HEK293 (cell line): ENCODE measurements at regions not wholly inside any gene's neighbourhood (a gene's known extent, or its start where the extent isn't known, plus 50 kb on each side); places are given as distances from the start of the nearest gene placed in this dataset.
"Not testable (repeated sequence)": the region's sequence is repeated elsewhere in the genome, so short reads cannot be mapped to it uniquely, and the experiment has no call there.

ENCODE experiments used
- CTCF ChIA-PET: fragments of 350-600 bp; formaldehyde crosslinking; extraction: SDS; loops from one replicate; lab custom pipeline; 2021; ENCODE audit warnings: antibody characterized with exemption; lab: Yijun Ruan, JAX
- POLR2A ChIA-PET: fragments of 300-600 bp; formaldehyde crosslinking; extraction: SDS; loops from one replicate; lab custom pipeline; 2020; ENCODE audit warnings: antibody characterized with exemption, inconsistent platforms; lab: Yijun Ruan, JAX
- H3K27ac ChIP-seq: fragments of 200-500 bp; sonication (Bioruptor generic); 2 replicates; pipeline ENCODE4 v1.5.1; 2014; ENCODE audit warnings: low read depth, low read length, control low read depth, inconsistent platforms; ENCODE audit errors: extremely low read depth
- H3K36me3 ChIP-seq, 2 experiments: fragments of 200-500 bp in 1 of 2; sonication (Bioruptor generic) in 1 of 2; 1 replicate in 1 of 2; 2 replicates in 1 of 2; pipeline ENCODE4 v1.5.1; 2014 to 2017; ENCODE audit warnings: inconsistent platforms in 2 of 2, low read length in 2 of 2; ENCODE audit not compliant: control insufficient read depth in 2 of 2, insufficient read depth in 1 of 2
- H3K4me1 ChIP-seq: fragments of 200-500 bp; sonication (Bioruptor generic); 2 replicates; pipeline ENCODE4 v1.5.1; 2014; ENCODE audit warnings: mild to moderate bottlenecking, low read length, inconsistent platforms; ENCODE audit not compliant: control insufficient read depth, insufficient read depth
- H3K4me3 ChIP-seq: 2 replicates; pipeline ENCODE4 v1.5.1; 2011; ENCODE audit warnings: low read depth, mild to moderate bottlenecking, control low read depth, low read length, moderate library complexity
- H3K9me3 ChIP-seq: fragments of 200-500 bp; sonication (Bioruptor generic); 2 replicates; pipeline ENCODE4 v1.5.1; 2014; ENCODE audit warnings: low read depth, low read length, inconsistent platforms; ENCODE audit not compliant: control insufficient read depth, insufficient read depth
- GLI4 ChIP-seq: fragments of 450-650 bp; formaldehyde crosslinking; IDR thresholded peaks from 2 replicates; pipeline ENCODE4 v1.5.1; 2016; ENCODE audit warnings: missing biosample characterization, missing genetic modification characterization
- GLIS1 ChIP-seq: fragments of 450-650 bp; formaldehyde crosslinking; IDR thresholded peaks from 2 replicates; pipeline ENCODE4 v1.5.1; 2016; ENCODE audit warnings: missing biosample characterization, missing genetic modification characterization
- HOXC10 ChIP-seq: sonication (generic); formaldehyde crosslinking; IDR thresholded peaks from 2 replicates; pipeline ENCODE4 v1.8.1; 2023; ENCODE audit warnings: mild to moderate bottlenecking, missing genetic modification reagents
- PRDM1 ChIP-seq: fragments of 450-650 bp; formaldehyde crosslinking; IDR thresholded peaks from 2 replicates; pipeline ENCODE4; 2016; ENCODE audit warnings: missing biosample characterization, missing genetic modification characterization
- PRDM10 ChIP-seq: fragments of 450-650 bp; formaldehyde crosslinking; IDR thresholded peaks from 2 replicates; pipeline ENCODE4 v1.5.1; 2016; ENCODE audit warnings: missing biosample characterization, missing genetic modification characterization
- YY2 ChIP-seq: fragments of 450-650 bp; formaldehyde crosslinking; IDR thresholded peaks from 2 replicates; pipeline ENCODE4 v1.5.1; 2016; ENCODE audit warnings: missing biosample characterization, missing genetic modification characterization
- ZEB2 ChIP-seq: fragments of 450-650 bp; formaldehyde crosslinking; IDR thresholded peaks from 2 replicates; pipeline ENCODE4 v1.5.1; 2016; ENCODE audit warnings: missing biosample characterization, missing genetic modification characterization
- ZFHX2 ChIP-seq: fragments of 450-650 bp; formaldehyde crosslinking; conservative IDR thresholded peaks from 2 replicates; pipeline ENCODE4 v1.5.1; 2016; ENCODE audit warnings: missing biosample characterization, missing genetic modification characterization
- ZNF121 ChIP-seq: fragments of 450-650 bp; formaldehyde crosslinking; IDR thresholded peaks from 2 replicates; pipeline ENCODE4 v1.5.1; 2016; ENCODE audit warnings: missing biosample characterization, missing genetic modification characterization
- ZNF221 ChIP-seq: fragments of 450-650 bp; formaldehyde crosslinking; IDR thresholded peaks from 2 replicates; pipeline ENCODE4 v1.5.1; 2017; ENCODE audit warnings: missing biosample characterization, missing genetic modification characterization, borderline replicate concordance
- ZNF24 ChIP-seq: fragments of 450-650 bp; formaldehyde crosslinking; IDR thresholded peaks from 2 replicates; pipeline ENCODE4 v1.5.1; 2016; ENCODE audit warnings: missing biosample characterization, missing genetic modification characterization
- ZNF341 ChIP-seq: fragments of 450-650 bp; formaldehyde crosslinking; IDR thresholded peaks from 2 replicates; pipeline ENCODE4; 2016; ENCODE audit warnings: low read depth, missing biosample characterization, missing genetic modification characterization
- ZNF398 ChIP-seq: fragments of 450-650 bp; formaldehyde crosslinking; IDR thresholded peaks from 2 replicates; pipeline ENCODE4 v1.5.1; 2017; ENCODE audit warnings: missing biosample characterization, missing genetic modification characterization
- ZNF426 ChIP-seq: fragments of 450-650 bp; formaldehyde crosslinking; IDR thresholded peaks from 2 replicates; pipeline ENCODE4 v1.5.1; 2017; ENCODE audit warnings: missing biosample characterization, missing genetic modification characterization, mild to moderate bottlenecking, inconsistent platforms, moderate library complexity
- ZNF488 ChIP-seq: fragments of 450-650 bp; formaldehyde crosslinking; IDR thresholded peaks from 2 replicates; pipeline ENCODE4 v1.5.1; 2016; ENCODE audit warnings: missing biosample characterization, missing genetic modification characterization
- ZNF660 ChIP-seq: fragments of 450-650 bp; IDR thresholded peaks from 2 replicates; pipeline ENCODE4 v1.5.1; 2018; ENCODE audit warnings: missing biosample characterization, mild to moderate bottlenecking, missing genetic modification characterization
- ZNF670 ChIP-seq: fragments of 450-650 bp; formaldehyde crosslinking; IDR thresholded peaks from 2 replicates; pipeline ENCODE4 v1.5.1; 2016; ENCODE audit warnings: missing biosample characterization, missing genetic modification characterization, low read depth
- ZNF747 ChIP-seq: fragments of 450-650 bp; formaldehyde crosslinking; IDR thresholded peaks from 2 replicates; pipeline ENCODE4 v1.5.1; 2016; ENCODE audit warnings: missing biosample characterization, missing genetic modification characterization
- ZNF837 ChIP-seq: fragments of 450-650 bp; formaldehyde crosslinking; IDR thresholded peaks from 2 replicates; pipeline ENCODE4 v1.5.1; 2016; ENCODE audit warnings: missing biosample characterization, missing genetic modification characterization
- TF ChIP-seq, protein P1 (sequence below): fragments of 450-650 bp; formaldehyde crosslinking; IDR thresholded peaks from 2 replicates; pipeline ENCODE4 v1.5.1; 2016; ENCODE audit warnings: missing biosample characterization, missing genetic modification characterization

- Histone ChIP-seq H3K4me3 (no peak overlapping the region), H3K36me3 (no peaks in the 10 kb centered on the region), H3K9me3 (no peaks in the 10 kb centered on the region)
- POLR2A ChIA-PET: no interaction called here
- TF ChIP-seq ZNF341 (tag by site-specific recombination): no peak
- TF ChIP-seq GLI4: no peak
- no peak for TF ChIP-seq YY2 (tag by site-specific recombination)
- no peak for TF ChIP-seq ZNF488 (tag by site-specific recombination)
- no peak for TF ChIP-seq ZNF121 (tag by site-specific recombination)
- no peak for TF ChIP-seq ZNF747 (tag by site-specific recombination)
- no peak for TF ChIP-seq ZFHX2 (tag by site-specific recombination)
- TF ChIP-seq ZNF837 (tag by site-specific recombination): no peak
- no peak for TF ChIP-seq GLIS1 (tag by site-specific recombination)
- TF ChIP-seq ZNF24 (tag by site-specific recombination): no peak
- TF ChIP-seq ZEB2 (tag by site-specific recombination): no peak
- no peak for TF ChIP-seq ZNF670 (tag by site-specific recombination)
- TF ChIP-seq HOXC10 (CRISPR knock-in tag): no peak
- TF ChIP-seq PRDM1 (tag by site-specific recombination): no peak
- TF ChIP-seq ZNF398 (tag by site-specific recombination): no peak
- TF ChIP-seq, protein P1, sequence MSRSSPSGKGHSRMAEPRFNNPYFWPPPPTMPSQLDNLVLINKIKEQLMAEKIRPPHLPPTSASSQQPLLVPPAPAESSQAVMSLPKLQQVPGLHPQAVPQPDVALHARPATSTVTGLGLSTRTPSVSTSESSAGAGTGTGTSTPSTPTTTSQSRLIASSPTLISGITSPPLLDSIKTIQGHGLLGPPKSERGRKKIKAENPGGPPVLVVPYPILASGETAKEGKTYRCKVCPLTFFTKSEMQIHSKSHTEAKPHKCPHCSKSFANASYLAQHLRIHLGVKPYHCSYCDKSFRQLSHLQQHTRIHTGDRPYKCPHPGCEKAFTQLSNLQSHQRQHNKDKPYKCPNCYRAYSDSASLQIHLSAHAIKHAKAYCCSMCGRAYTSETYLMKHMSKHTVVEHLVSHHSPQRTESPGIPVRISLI (tag by site-specific recombination): no peak
- TF ChIP-seq ZNF426 (tag by site-specific recombination): no peak
- TF ChIP-seq PRDM10 (tag by site-specific recombination): no peak
- no peak for TF ChIP-seq ZNF660 (tag by site-specific recombination)
- TF ChIP-seq ZNF221: no peak
- TF ChIP-seq, all 188 proteins: peak for 0
- CTCF ChIA-PET: interaction anchor here (0.6 kb wide), 1 partner anchor 10 kb away, joined by 3 read pairs; no protein-coding TSS in a partner anchor
- H3K27ac ChIP-seq: no peak overlapping the region
- H3K4me1 ChIP-seq: no peaks in the 10 kb centered on the region
These were observed 70.3 kb downstream of the BARX1 start for GRCh38 chr9:93884808-93885207.

DNA sequence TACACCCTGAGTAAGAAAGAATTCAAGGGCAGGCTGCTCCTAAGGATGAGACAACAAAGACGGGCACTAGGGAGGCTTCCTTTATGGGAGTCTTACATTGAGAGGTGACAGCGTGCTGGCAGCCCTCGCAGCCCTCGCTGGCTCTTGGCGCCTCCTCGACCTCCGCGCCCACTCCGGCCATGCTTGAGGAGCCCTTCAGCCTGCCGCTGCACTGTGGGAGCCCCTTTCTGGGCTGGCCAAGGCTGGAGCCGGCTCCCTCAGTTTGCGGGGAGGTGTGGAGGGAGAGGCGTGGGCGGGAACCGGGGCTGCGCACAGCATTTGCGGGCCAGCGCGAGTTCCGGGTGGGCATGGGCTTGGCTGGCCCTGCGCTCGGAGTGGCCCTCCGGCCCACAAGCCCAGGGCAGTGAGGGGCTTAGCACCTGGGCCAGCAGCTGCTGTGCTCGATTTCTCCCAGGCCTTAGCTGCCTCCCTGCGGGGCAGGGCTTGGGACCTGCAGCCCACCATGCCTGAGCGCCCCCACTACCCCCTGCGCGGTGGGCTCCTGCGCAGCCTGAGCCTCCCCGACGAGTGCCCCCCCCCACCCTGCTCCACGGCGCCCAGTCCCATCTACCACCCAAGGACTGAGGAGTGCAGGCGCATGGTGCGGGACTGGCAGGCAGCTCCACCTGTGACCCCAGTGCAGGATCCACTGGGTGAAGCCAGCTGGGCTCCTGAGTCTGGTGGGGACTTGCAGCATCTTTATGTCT, 75.3 kb downstream of the BARX1 start:
- POLR2A ChIA-PET, H3K36me3 ChIP-seq, H3K4me3 ChIP-seq, H3K4me1 ChIP-seq, H3K27ac ChIP-seq, H3K9me3 ChIP-seq: not testable (repeated sequence)
- CTCF ChIA-PET: interaction anchor here (0.6 kb wide), 1 partner anchor 23 kb away, joined by 3 read pairs; no protein-coding TSS in a partner anchor
